ENCODE measurements at regions not wholly inside any gene's neighbourhood (a gene's known extent, or its start where the extent isn't known, plus 50 kb on each side); places are given as distances from the start of the nearest gene placed in this dataset.

DNA sequence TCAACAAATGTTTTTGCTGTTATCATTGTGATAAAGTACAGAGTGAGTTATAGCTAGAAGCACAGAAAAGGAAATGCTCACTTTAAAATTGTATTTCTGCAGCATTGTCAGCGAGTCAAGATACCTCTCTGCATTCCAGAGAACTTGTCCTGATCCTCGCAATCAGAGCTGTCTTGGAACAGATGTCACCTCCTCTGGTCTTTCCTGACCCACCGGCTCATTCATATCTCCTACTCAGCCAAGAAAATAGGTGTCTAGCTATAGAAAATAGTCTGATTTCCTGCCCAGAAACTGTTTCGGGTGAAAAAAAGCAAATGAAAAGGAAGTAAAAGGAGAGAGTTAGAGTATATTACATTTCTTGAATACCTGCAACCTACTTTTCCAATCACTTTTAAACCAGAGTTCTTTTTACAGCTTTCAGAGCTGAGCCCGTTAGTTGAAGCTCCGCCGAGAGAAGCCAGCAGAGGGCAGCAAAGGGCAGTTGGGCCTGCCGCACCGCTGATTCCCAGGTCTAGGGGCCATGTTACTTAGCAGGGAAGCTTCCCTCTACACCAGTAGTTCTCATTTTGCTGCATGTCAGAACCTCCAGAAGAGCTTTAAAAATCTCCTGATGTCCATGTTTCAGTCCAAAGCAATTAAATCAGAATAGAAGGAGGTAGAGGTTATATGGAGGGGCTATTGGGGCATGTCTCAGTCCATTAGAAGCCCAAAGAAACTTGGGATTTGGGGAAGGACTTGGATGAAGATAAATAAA is 185.7 kb upstream of the THRB start:
- Histone ChIP-seq H4K5ac (ENCODE audit: insufficient read length, low read depth, low read length) (no peak overlapping the region), H3K27me3 (replicated peaks in 1 of 4; ENCODE audit: control insufficient read depth in 3 of 4, extremely low read depth in 1 of 4, insufficient read depth in 3 of 4, low read length in 3 of 4) (no peaks in the 10 kb centered on the region), H3K18ac (ENCODE audit: extremely low read depth, low read length) (no peak overlapping the region), H3K79me2 (ENCODE audit: control insufficient read depth in 1 of 2, insufficient read depth in 2 of 2, low read length in 2 of 2) (no peaks in the 10 kb centered on the region), H2AFZ (ENCODE audit: low read length) (0 out of 2 replicates have a peak overlapping the region, but pooled peaks have one; percentile 8), H3K23ac (ENCODE audit: insufficient read length) (no peak overlapping the region), H4K91ac (replicated peaks; ENCODE audit: insufficient read length, low read length) (no peak overlapping the region), H3K4ac (replicated peaks; ENCODE audit: insufficient read length, low read depth, low read length) (no peak overlapping the region), H3K14ac (ENCODE audit: insufficient read length) (no peak overlapping the region), H3K27ac (ENCODE audit: low read depth, low read length) (no peak overlapping the region), H3K56ac (replicated peaks; ENCODE audit: insufficient read length, low read depth, low read length) (no peak overlapping the region), H2BK15ac (ENCODE audit: low read length) (no peak overlapping the region), H3K79me1 (ENCODE audit: low read depth, low read length) (no peaks in the 10 kb centered on the region), H3K36me3 (ENCODE audit: control insufficient read depth in 2 of 4, insufficient read depth in 4 of 4, low read length in 3 of 4) (no peaks in the 10 kb centered on the region), H3K23me2 (ENCODE audit: low read depth, low read length) (no peaks in the 10 kb centered on the region), H4K8ac (ENCODE audit: extremely low read depth, insufficient read depth, low read length) (no peak overlapping the region), H3K4me2 (ENCODE audit: insufficient read depth in 1 of 2, low read depth in 2 of 2, low read length in 2 of 2) (no peak overlapping the region), H2BK12ac (ENCODE audit: low read depth, low read length) (no peak overlapping the region), H2BK5ac (ENCODE audit: low read depth, low read length) (no peak overlapping the region), H2AK5ac (ENCODE audit: low read depth, low read length) (no peak overlapping the region), H2BK120ac (replicated peaks; ENCODE audit: low read depth, low read length) (no peak overlapping the region), H3K9me3 (ENCODE audit: insufficient read depth in 2 of 2, low read depth in 1 of 2, low read length in 1 of 2) (no peaks in the 10 kb centered on the region), H3K9ac (replicated peaks in 1 of 4; ENCODE audit: extremely low read depth in 1 of 4, low read depth in 3 of 4, low read length in 3 of 4) (no peak overlapping the region), H2BK20ac (ENCODE audit: low read length) (no peak overlapping the region), H4K20me1 (replicated peaks in 1 of 2; ENCODE audit: control insufficient read depth in 1 of 2, insufficient read depth in 2 of 2, low read length in 2 of 2) (no peaks in the 10 kb centered on the region), H3K4me1 (replicated peaks in 1 of 4; ENCODE audit: control insufficient read depth in 3 of 4, insufficient read depth in 4 of 4, low read length in 3 of 4) (peaks cover 0 to 7% (median 3%) of the 10 kb centered on the region in 4 experiments; a peak in 4 of 7 replicates), H3K4me3 (ENCODE audit: extremely low read depth in 1 of 4, insufficient read depth in 2 of 4, low read depth in 3 of 4, low read length in 4 of 4) (no peak overlapping the region)
- DNase-seq (ENCODE audit: low read depth in 1 of 2, low spot score in 2 of 2) (peak in 1 of 2 experiments; percentile 96), FAIRE-seq (peak; percentile 50)
- CTCF ChIA-PET (ENCODE audit: partially characterized antibody), result interaction anchor here (0.5 to 5.5 kb wide), 40 partner anchors 7 to 913 kb away, joined by 3 to 49 read pairs (median 4); no protein-coding TSS in a partner anchor
- POLR2A ChIA-PET (ENCODE audit: partially characterized antibody), result interaction anchor here (0.7 kb wide), 1 partner anchor 459 kb away, joined by 3 read pairs; no protein-coding TSS in a partner anchor
- 31% methylated on average over 9 of the region's 9 CpGs; no CpG with 5 or more reads in 1 of the 2 experiments for WGBS, 2 experiments (ENCODE audit: extremely low coverage in 1 of 2, insufficient coverage in 1 of 2, insufficient read length in 1 of 2, insufficient replicate concordance in 2 of 2, low coverage in 1 of 2, low lambda C conversion rate in 2 of 2, missing lambda C conversion rate in 1 of 2)
- TF ChIP-seq ZNF274 (IDR thresholded peaks at IDR 0.05; ENCODE audit: borderline replicate concordance, extremely low read depth, low read length) (no peak), TAF1 (IDR thresholded peaks at IDR 0.05; ENCODE audit: low read depth, low read length) (0 out of 2 replicates have a peak, but pooled peaks have one; percentile 17), NANOG (IDR thresholded peaks at IDR 0.05; ENCODE audit: insufficient read depth, low read depth, low read length, poor library complexity, severe bottlenecking) (peak; percentile 18), YY1 (IDR thresholded peaks at IDR 0.05; ENCODE audit: low read depth, low read length) (peak; percentile 85), JUND (IDR thresholded peaks at IDR 0.05; ENCODE audit: low read length) (peak; percentile 13; the same call in 1 of the 2 replicates), RAD21 (IDR thresholded peaks at IDR 0.05 in 1 of 2, conservative IDR thresholded peaks at IDR 0.05 in 1 of 2; ENCODE audit: low read depth in 2 of 2, low read length in 2 of 2) (peak; percentile 80 to 87)
- TF ChIP-seq, protein P1, sequence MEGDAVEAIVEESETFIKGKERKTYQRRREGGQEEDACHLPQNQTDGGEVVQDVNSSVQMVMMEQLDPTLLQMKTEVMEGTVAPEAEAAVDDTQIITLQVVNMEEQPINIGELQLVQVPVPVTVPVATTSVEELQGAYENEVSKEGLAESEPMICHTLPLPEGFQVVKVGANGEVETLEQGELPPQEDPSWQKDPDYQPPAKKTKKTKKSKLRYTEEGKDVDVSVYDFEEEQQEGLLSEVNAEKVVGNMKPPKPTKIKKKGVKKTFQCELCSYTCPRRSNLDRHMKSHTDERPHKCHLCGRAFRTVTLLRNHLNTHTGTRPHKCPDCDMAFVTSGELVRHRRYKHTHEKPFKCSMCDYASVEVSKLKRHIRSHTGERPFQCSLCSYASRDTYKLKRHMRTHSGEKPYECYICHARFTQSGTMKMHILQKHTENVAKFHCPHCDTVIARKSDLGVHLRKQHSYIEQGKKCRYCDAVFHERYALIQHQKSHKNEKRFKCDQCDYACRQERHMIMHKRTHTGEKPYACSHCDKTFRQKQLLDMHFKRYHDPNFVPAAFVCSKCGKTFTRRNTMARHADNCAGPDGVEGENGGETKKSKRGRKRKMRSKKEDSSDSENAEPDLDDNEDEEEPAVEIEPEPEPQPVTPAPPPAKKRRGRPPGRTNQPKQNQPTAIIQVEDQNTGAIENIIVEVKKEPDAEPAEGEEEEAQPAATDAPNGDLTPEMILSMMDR (IDR thresholded peaks at IDR 0.05; ENCODE audit: control extremely low read depth in 1 of 3, insufficient read depth in 1 of 3, low read depth in 1 of 3, low read length in 3 of 3), result peak; percentile 85 to 87 (median 87)
- TF ChIP-seq, protein P2, sequence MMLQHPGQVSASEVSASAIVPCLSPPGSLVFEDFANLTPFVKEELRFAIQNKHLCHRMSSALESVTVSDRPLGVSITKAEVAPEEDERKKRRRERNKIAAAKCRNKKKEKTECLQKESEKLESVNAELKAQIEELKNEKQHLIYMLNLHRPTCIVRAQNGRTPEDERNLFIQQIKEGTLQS (IDR thresholded peaks at IDR 0.05; ENCODE audit: insufficient read depth, low read depth, low read length), result no peak

Data from H1 (cell line).